DND-41 (cell line): ENCODE measurements at regions not wholly inside any gene's neighbourhood (a gene's known extent, or its start where the extent isn't known, plus 50 kb on each side); places are given as distances from the start of the nearest gene placed in this dataset.

ENCODE experiments used
- CTCF ChIP-seq: IDR thresholded peaks from 2 replicates; pipeline ENCODE4 v1.5.1; 2012; ENCODE audit warnings: borderline replicate concordance, low read length, moderate library complexity, mild to moderate bottlenecking; ENCODE audit not compliant: poor library complexity, severe bottlenecking; ENCODE audit errors: extremely low read depth
- EZH2 ChIP-seq: IDR thresholded peaks from 3 replicates; pipeline ENCODE4 v1.6.1; 2012; ENCODE audit warnings: borderline replicate concordance, low read depth, mild to moderate bottlenecking, moderate library complexity, low read length, inconsistent platforms; ENCODE audit not compliant: severe bottlenecking

GRCh38 chr4:171646984-171647383 is 166.2 kb upstream of the GALNTL6 start:
- no peak for TF ChIP-seq CTCF
- TF ChIP-seq EZH2 = no peak
